ENCODE measurements at regions not wholly inside any gene's neighbourhood (a gene's known extent, or its start where the extent isn't known, plus 50 kb on each side); places are given as distances from the start of the nearest gene placed in this dataset.

DNA sequence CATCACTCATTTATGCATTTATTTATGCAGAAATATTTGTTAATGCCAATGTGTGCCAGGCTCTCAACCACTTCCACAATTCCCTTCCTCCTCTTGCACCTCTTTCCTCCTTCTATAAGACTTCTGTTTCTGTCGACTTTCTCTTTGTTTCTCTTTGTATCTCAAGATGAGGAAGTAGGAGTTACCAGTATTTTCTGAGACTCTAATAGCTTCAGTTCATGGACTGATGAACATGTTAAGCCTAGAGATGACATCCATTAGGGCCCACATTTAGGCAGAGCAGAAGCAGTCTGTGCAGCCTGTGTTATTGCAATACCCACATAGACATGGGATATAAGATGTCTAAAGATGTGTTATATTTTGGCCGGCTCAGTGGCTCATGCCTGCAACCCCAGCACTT, 241.8 kb upstream of the SMIM31 start:
- H3K36me3 ChIP-seq (ENCODE audit: control insufficient read depth in 2 of 3, insufficient read depth in 3 of 3, low read length in 3 of 3): no peaks in the 10 kb centered on the region
- H3K9ac ChIP-seq (ENCODE audit: low read length in 3 of 3): no peak overlapping the region
- TF ChIP-seq, protein P1, sequence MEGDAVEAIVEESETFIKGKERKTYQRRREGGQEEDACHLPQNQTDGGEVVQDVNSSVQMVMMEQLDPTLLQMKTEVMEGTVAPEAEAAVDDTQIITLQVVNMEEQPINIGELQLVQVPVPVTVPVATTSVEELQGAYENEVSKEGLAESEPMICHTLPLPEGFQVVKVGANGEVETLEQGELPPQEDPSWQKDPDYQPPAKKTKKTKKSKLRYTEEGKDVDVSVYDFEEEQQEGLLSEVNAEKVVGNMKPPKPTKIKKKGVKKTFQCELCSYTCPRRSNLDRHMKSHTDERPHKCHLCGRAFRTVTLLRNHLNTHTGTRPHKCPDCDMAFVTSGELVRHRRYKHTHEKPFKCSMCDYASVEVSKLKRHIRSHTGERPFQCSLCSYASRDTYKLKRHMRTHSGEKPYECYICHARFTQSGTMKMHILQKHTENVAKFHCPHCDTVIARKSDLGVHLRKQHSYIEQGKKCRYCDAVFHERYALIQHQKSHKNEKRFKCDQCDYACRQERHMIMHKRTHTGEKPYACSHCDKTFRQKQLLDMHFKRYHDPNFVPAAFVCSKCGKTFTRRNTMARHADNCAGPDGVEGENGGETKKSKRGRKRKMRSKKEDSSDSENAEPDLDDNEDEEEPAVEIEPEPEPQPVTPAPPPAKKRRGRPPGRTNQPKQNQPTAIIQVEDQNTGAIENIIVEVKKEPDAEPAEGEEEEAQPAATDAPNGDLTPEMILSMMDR (IDR thresholded peaks at IDR 0.05; ENCODE audit: borderline replicate concordance, extremely low read depth, insufficient read depth): no peak
- DNase-seq (no peak), FAIRE-seq (no peak)
- no peaks in the 10 kb centered on the region for H3K27me3 ChIP-seq (ENCODE audit: control insufficient read depth, insufficient read depth, low read length)
- no peaks in the 10 kb centered on the region for H3K9me3 ChIP-seq (ENCODE audit: control insufficient read depth in 2 of 3, insufficient read depth in 1 of 3, low read length in 3 of 3)
- no peak overlapping the region for H3K27ac ChIP-seq (ENCODE audit: low read depth in 2 of 2, low read length in 2 of 2)
- intact Hi-C loops (cut with DNase I): no loop called here
- H3K4me3 ChIP-seq (ENCODE audit: low read length in 3 of 3): no peak overlapping the region
- H3K4me1 ChIP-seq (ENCODE audit: control insufficient read depth in 2 of 3, insufficient read depth in 2 of 3, low read depth in 1 of 3, low read length in 3 of 3): no peaks in the 10 kb centered on the region

DNA sequence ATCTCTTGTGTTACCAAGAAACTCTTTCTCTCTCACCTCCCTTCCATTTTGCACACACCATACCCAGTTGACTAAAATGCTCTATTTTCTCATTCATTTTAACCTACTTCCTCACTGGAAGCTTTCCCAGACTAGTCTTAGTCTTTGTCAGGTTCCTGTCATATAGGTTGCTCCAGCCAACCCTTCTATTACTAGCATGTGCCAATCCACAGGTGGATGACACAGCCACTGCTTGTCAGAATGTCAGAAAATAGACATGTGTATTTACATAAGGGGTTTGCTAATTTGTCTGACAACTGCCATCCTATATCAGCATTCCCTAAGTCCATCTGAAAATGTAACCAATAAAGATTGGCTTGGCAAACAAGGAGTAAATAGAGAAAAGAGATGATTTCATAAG, 239.2 kb upstream of the SMIM31 start:
- no peak for DNase-seq
- Histone ChIP-seq H3K4me1 (ENCODE audit: control insufficient read depth in 2 of 3, insufficient read depth in 2 of 3, low read depth in 1 of 3, low read length in 3 of 3) (no peaks in the 10 kb centered on the region), H3K27ac (ENCODE audit: low read depth in 2 of 2, low read length in 2 of 2) (no peak overlapping the region), H3K4me3 (ENCODE audit: low read length in 3 of 3) (no peak overlapping the region), H3K27me3 (ENCODE audit: control insufficient read depth, insufficient read depth, low read length) (no peaks in the 10 kb centered on the region), H3K9ac (ENCODE audit: low read length in 3 of 3) (no peak overlapping the region), H3K36me3 (ENCODE audit: control insufficient read depth in 2 of 3, insufficient read depth in 3 of 3, low read length in 3 of 3) (no peaks in the 10 kb centered on the region), H3K9me3 (ENCODE audit: control insufficient read depth in 2 of 3, insufficient read depth in 1 of 3, low read length in 3 of 3) (no peaks in the 10 kb centered on the region)
- no peak for FAIRE-seq
- TF ChIP-seq, protein P1 (IDR thresholded peaks at IDR 0.05; ENCODE audit: borderline replicate concordance, extremely low read depth, insufficient read depth): no peak
- intact Hi-C loops (cut with DNase I): no loop called here

DNA sequence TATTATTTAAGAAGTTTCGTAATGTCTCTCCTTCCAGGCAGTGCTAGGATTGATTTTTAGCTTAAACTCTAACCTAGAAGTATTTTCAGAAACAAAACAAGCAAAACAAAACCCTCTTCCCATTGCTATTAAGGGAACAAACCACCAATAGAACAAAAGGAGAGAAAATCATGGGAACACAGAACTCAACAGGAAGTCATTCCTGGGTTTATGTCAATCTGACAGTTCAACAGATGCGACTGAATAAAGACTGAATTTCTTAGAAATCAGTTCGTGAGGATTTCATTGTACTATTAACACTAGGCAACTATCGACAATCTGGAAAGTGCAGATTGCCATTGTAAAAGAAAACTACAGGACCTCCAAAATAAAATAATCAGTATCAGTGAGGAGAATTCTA, 229.1 kb upstream of the SMIM31 start:
- no peaks in the 10 kb centered on the region for H3K9me3 ChIP-seq (ENCODE audit: control insufficient read depth in 2 of 3, insufficient read depth in 1 of 3, low read length in 3 of 3)
- H3K4me3 ChIP-seq (ENCODE audit: low read length in 3 of 3): no peak overlapping the region
- TF ChIP-seq, protein P1 (IDR thresholded peaks at IDR 0.05; ENCODE audit: borderline replicate concordance, extremely low read depth, insufficient read depth): no peak
- FAIRE-seq (no peak), DNase-seq (no peak)
- no peaks in the 10 kb centered on the region for H3K4me1 ChIP-seq (ENCODE audit: control insufficient read depth in 2 of 3, insufficient read depth in 2 of 3, low read depth in 1 of 3, low read length in 3 of 3)
- no peak overlapping the region for H3K9ac ChIP-seq (ENCODE audit: low read length in 3 of 3)
- no peaks in the 10 kb centered on the region for H3K36me3 ChIP-seq (ENCODE audit: control insufficient read depth in 2 of 3, insufficient read depth in 3 of 3, low read length in 3 of 3)
- H3K27me3 ChIP-seq (ENCODE audit: control insufficient read depth, insufficient read depth, low read length): no peaks in the 10 kb centered on the region
- intact Hi-C loops (cut with DNase I): no loop called here
- H3K27ac ChIP-seq (ENCODE audit: low read depth in 2 of 2, low read length in 2 of 2): no peak overlapping the region

DNA sequence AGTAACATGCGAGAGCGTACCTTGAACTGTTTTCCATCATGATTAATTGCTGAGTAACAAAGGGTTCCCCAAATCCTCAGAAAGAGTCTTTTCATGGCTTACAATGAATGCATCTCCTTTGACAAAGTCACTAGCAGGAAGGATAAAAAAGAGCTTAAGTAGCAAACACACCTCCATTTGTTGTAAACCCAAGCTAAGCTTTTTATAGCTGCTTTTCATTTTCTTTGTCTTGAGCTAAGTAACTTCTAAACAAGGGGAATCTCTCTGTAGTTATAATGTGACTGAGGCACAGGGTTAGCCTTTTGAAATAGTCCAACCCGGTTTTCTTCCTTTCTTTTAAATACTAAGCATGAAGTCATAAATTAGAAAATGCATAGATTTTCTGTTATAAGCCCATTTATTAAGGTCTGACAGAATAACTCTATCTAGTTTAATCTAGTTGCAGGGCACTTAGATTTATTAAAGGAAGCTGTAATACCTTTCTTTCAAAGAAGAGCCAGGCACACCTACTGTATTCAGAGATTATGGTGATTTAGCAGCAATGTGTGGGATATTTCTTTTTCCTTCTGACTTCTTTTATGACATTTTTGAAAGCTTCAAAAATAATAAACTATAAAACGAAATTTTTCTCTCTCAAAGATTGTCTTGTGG, 226.9 kb upstream of the SMIM31 start:
- H3K4me1 ChIP-seq (ENCODE audit: control insufficient read depth in 2 of 3, insufficient read depth in 2 of 3, low read depth in 1 of 3, low read length in 3 of 3): no peaks in the 10 kb centered on the region
- H3K9me3 ChIP-seq (ENCODE audit: control insufficient read depth in 2 of 3, insufficient read depth in 1 of 3, low read length in 3 of 3): no peaks in the 10 kb centered on the region
- no peak overlapping the region for H3K9ac ChIP-seq (ENCODE audit: low read length in 3 of 3)
- DNase-seq (no peak), FAIRE-seq (no peak)
- no peaks in the 10 kb centered on the region for H3K36me3 ChIP-seq (ENCODE audit: control insufficient read depth in 2 of 3, insufficient read depth in 3 of 3, low read length in 3 of 3)
- no peak overlapping the region for H3K27ac ChIP-seq (ENCODE audit: low read depth in 2 of 2, low read length in 2 of 2)
- intact Hi-C loops (cut with DNase I): no loop called here
- H3K27me3 ChIP-seq (ENCODE audit: control insufficient read depth, insufficient read depth, low read length): no peaks in the 10 kb centered on the region
- TF ChIP-seq, protein P1 (IDR thresholded peaks at IDR 0.05; ENCODE audit: borderline replicate concordance, extremely low read depth, insufficient read depth): no peak
- no peak overlapping the region for H3K4me3 ChIP-seq (ENCODE audit: low read length in 3 of 3)
